HCT116 (cell line): ENCODE measurements at regions not wholly inside any gene's neighbourhood (a gene's known extent, or its start where the extent isn't known, plus 50 kb on each side); places are given as distances from the start of the nearest gene placed in this dataset.
"Not testable (repeated sequence)": the region's sequence is repeated elsewhere in the genome, so short reads cannot be mapped to it uniquely, and the experiment has no call there.

Experiments
- ATAC-seq: fragments of 200-7000 bp; cut with Tn5 transposase; 2 replicates; pipeline ENCODE4 v1.9.1; 2020; ENCODE audit warnings: mild to moderate bottlenecking, moderate library complexity
- BruUV-seq: library from RNA; stranded (reverse); fragments of 400-500 nt; replicated peaks from 2 replicates; lab custom pipeline; 2021; lab: Mats Ljungman, UMichigan
- CTCF ChIA-PET: fragments of 300-600 bp; sonication (Branson Sonifier 250); formaldehyde crosslinking; loops from one replicate; lab custom pipeline; 2021; ENCODE audit warnings: antibody characterized with exemption; lab: Charles Lee
- POLR2A ChIA-PET: fragments of 300-600, 350-600 bp; sonication (Branson Sonifier 250); formaldehyde crosslinking; loops from one replicate; lab custom pipeline; 2021; ENCODE audit warnings: antibody characterized with exemption; lab: Charles Lee
- RAD21 ChIA-PET, 2 experiments: fragments of 300-600 bp; sonication (Branson Sonifier 250); formaldehyde crosslinking; loops; one replicate each; lab custom pipeline; 2023; ENCODE audit warnings: low total read pairs in 2 of 2; ENCODE audit not compliant: uncharacterized antibody in 2 of 2, unreplicated experiment in 2 of 2, low non-redundant PET in 1 of 2; lab: Charles Lee
- DNase-seq: peaks from one replicate; pipeline ENCODE4 v3.0.0-alpha.2; 2010; ENCODE audit warnings: low read depth, low spot score
- H2AFZ ChIP-seq: fragments of 200-600 bp; shearing (Covaris generic), sonication (generic); 2 replicates; pipeline ENCODE4 v1.6.1; 2017; ENCODE audit warnings: low read depth, mixed run types, mixed read lengths, antibody characterized with exemption, low read length; ENCODE audit not compliant: poor library complexity, severe bottlenecking
- H3K27ac ChIP-seq: 2 replicates; pipeline ENCODE4 v1.5.1; 2012; ENCODE audit warnings: low read depth, low read length
- H3K27me3 ChIP-seq: fragments of 200-600 bp; sonication (generic); 2 replicates; pipeline ENCODE4 v1.6.1; 2016; ENCODE audit warnings: mixed run types, low read length, mixed read lengths; ENCODE audit not compliant: insufficient read depth
- H3K36me3 ChIP-seq, 2 experiments: fragments of 200-500 bp in 1 of 2; fragments of 200-600 bp in 1 of 2; sonication (Bioruptor generic) in 1 of 2; sonication (generic) in 1 of 2; 2 replicates each; pipeline versions ENCODE4 v1.5.1 to v1.6.1; 2014 to 2016; ENCODE audit warnings: low read length in 2 of 2, inconsistent platforms in 1 of 2, mixed read lengths in 1 of 2, mixed run types in 1 of 2; ENCODE audit not compliant: insufficient read depth in 2 of 2, control insufficient read depth in 1 of 2
- H3K4me1 ChIP-seq, 2 experiments: fragments of 200-600 bp in 1 of 2; sonication (generic) in 1 of 2; 2 replicates each; pipeline versions ENCODE4 v1.5.1 to v1.6.1; 2012 to 2017; ENCODE audit warnings: low read length in 2 of 2, inconsistent platforms in 1 of 2, mild to moderate bottlenecking in 1 of 2, mixed read lengths in 1 of 2, mixed run types in 1 of 2, moderate library complexity in 1 of 2; ENCODE audit not compliant: insufficient read depth in 2 of 2, control insufficient read depth in 1 of 2
- H3K4me2 ChIP-seq: fragments of 200-600 bp; sonication (generic); 2 replicates; pipeline ENCODE4 v1.6.1; 2017; ENCODE audit warnings: mixed run types, low read length, mixed read lengths
- H3K4me3 ChIP-seq, 2 experiments: fragments of 200-600 bp in 1 of 2; sonication (generic) in 1 of 2; replicated peaks in 1 of 2; 2 replicates each; pipeline ENCODE4 v1.5.1; 2011 to 2016; ENCODE audit warnings: low read length in 2 of 2, control low read depth in 1 of 2, low read depth in 1 of 2, mild to moderate bottlenecking in 1 of 2, mixed read lengths in 1 of 2, mixed run types in 1 of 2
- H3K79me2 ChIP-seq: fragments of 200-600 bp; sonication (generic); 2 replicates; pipeline ENCODE4 v1.6.1; 2017; ENCODE audit warnings: mild to moderate bottlenecking, mixed run types, low read length, moderate library complexity, mixed read lengths; ENCODE audit not compliant: insufficient read depth
- H3K9ac ChIP-seq: fragments of 200-600 bp; sonication (generic); 2 replicates; pipeline ENCODE4 v1.6.1; 2016; ENCODE audit warnings: low read length, mixed read lengths
- H3K9me2 ChIP-seq: fragments of 200-600 bp; sonication (generic), shearing (Covaris generic); 2 replicates; pipeline ENCODE4 v1.6.1; 2017; ENCODE audit warnings: mixed run types, mild to moderate bottlenecking, moderate library complexity; ENCODE audit not compliant: insufficient read depth
- H3K9me3 ChIP-seq, 2 experiments: fragments of 200-500 bp in 1 of 2; fragments of 200-600 bp in 1 of 2; sonication (Bioruptor generic) in 1 of 2; sonication (generic) in 1 of 2; 2 replicates each; pipeline ENCODE4 v1.6.1; 2014 to 2017; ENCODE audit warnings: low read length in 2 of 2, mixed read lengths in 2 of 2, inconsistent platforms in 1 of 2, low read depth in 1 of 2, mild to moderate bottlenecking in 1 of 2, mixed run types in 1 of 2, moderate library complexity in 1 of 2; ENCODE audit not compliant: control insufficient read depth in 1 of 2, insufficient read depth in 1 of 2
- H4K20me1 ChIP-seq: fragments of 200-600 bp; sonication (generic), shearing (Covaris generic); 2 replicates; pipeline ENCODE4 v1.6.1; 2017; ENCODE audit warnings: mixed run types, mild to moderate bottlenecking, moderate library complexity; ENCODE audit not compliant: insufficient read depth
- ATF3 ChIP-seq: IDR thresholded peaks from 2 replicates; pipeline ENCODE4 v1.6.1; 2012
- CBX3 ChIP-seq: IDR thresholded peaks from 2 replicates; pipeline ENCODE4 v1.6.1; 2012; ENCODE audit warnings: low read depth
- CEBPB ChIP-seq: IDR thresholded peaks from 2 replicates; pipeline ENCODE4 v1.6.1; 2012; ENCODE audit warnings: low read depth
- ELF1 ChIP-seq: IDR thresholded peaks from 2 replicates; pipeline ENCODE4 v1.6.1; 2012; ENCODE audit warnings: low read depth, borderline replicate concordance
- EZH2phosphoT487 ChIP-seq: fragments of 200-600 bp; IDR thresholded peaks from 2 replicates; pipeline ENCODE4 v1.6.1; 2018; ENCODE audit warnings: antibody characterized with exemption, borderline replicate concordance
- FOSL1 ChIP-seq: IDR thresholded peaks from 2 replicates; pipeline ENCODE4 v1.6.1; 2012; ENCODE audit warnings: low read depth
- MAX ChIP-seq: IDR thresholded peaks from 2 replicates; pipeline ENCODE4 v1.6.1; 2012
- POLR2A ChIP-seq: IDR thresholded peaks from 2 replicates; pipeline ENCODE4 v1.7.0; 2011; ENCODE audit warnings: borderline replicate concordance; ENCODE audit not compliant: insufficient read depth, insufficient read length; ENCODE audit errors: extremely low read depth
- POLR2AphosphoS5 ChIP-seq: IDR thresholded peaks from 2 replicates; pipeline ENCODE4 v1.6.1; 2011; ENCODE audit warnings: mild to moderate bottlenecking, low read depth, low read length, moderate library complexity
- RAD21 ChIP-seq: IDR thresholded peaks from 2 replicates; pipeline ENCODE4 v1.6.1; 2012; ENCODE audit warnings: low read depth, mild to moderate bottlenecking
- SRF ChIP-seq: IDR thresholded peaks from 2 replicates; pipeline ENCODE4 v1.6.1; 2012; ENCODE audit warnings: low read depth
- YY1 ChIP-seq: IDR thresholded peaks from 2 replicates; pipeline ENCODE4 v1.6.1; 2011; ENCODE audit warnings: low read length, low read depth, moderate library complexity, mild to moderate bottlenecking; ENCODE audit not compliant: insufficient replicate concordance; ENCODE audit errors: extremely low read depth
- ZFX ChIP-seq: fragments of 450-650 bp; IDR thresholded peaks from 2 replicates; pipeline ENCODE4 v1.6.1; 2017
- intact Hi-C: fragments of 100-400 bp; cut with micrococcal nuclease; formaldehyde crosslinking; loops from 2 replicates; pipeline ENCODE4 v1.10.0; 2022

DNA sequence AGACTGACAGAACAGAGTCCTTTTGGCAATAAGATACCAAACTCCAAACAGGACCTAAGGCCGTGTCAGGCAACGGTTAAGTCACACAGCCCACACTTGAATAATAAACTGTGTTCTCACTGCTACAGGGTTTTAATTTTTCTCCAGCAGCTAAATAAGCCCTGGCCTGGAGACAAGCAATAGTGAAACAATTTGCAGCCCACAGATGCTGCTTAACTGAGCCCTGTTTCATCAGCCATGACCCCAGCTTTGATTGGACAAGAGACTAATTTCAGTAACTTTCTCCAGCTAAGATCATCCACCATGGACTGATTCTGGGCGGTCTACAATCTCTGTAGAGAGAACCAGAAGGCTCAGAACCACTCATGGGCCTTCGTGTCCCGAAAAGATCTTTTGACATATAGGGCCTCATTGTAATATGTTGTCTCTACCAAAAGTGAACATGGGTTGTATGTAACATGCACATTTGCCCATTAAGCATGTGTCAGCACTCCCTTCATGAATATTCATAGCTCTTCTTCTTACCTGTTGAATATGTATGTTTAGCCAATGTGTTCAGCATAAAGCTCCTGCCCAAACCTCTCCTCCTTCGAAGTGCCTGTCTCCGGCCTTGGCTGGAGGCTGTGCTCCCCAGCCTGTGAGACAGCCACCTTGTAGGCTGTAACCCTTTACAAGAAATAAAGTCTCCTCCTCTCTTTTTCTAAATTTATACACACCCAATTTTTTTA lies 223.1 kb upstream of the AKR1E2 start:
- H3K9me3 ChIP-seq = no peaks in the 10 kb centered on the region
- no peak for TF ChIP-seq FOSL1
- H3K79me2 ChIP-seq = no peaks in the 10 kb centered on the region
- ATAC-seq (no peak), DNase-seq (no peak)
- H4K20me1 ChIP-seq = no peaks in the 10 kb centered on the region
- no peaks in the 10 kb centered on the region for H3K27me3 ChIP-seq
- ChIA-PET RAD21 (no interaction called here), CTCF (no interaction called here), POLR2A (no interaction called here)
- H3K9me2 ChIP-seq = no peaks in the 10 kb centered on the region
- no peaks in the 10 kb centered on the region for H3K36me3 ChIP-seq
- intact Hi-C loops = no loop called here
- H3K27ac ChIP-seq = no peak overlapping the region
- H3K4me1 ChIP-seq = no peaks in the 10 kb centered on the region
- H3K4me2 ChIP-seq = no peak overlapping the region
- no TSS peak for BruUV-seq
- H2AFZ ChIP-seq = no peak overlapping the region
- H3K4me3 ChIP-seq = no peak overlapping the region
- H3K9ac ChIP-seq = no peak overlapping the region

GRCh38 chr10:4599471-4599870 lies 226.5 kb upstream of the AKR1E2 start:
- DNase-seq (no peak), ATAC-seq (no peak)
- no peaks in the 10 kb centered on the region for H3K36me3 ChIP-seq
- H3K9me3 ChIP-seq = no peaks in the 10 kb centered on the region
- H3K4me1 ChIP-seq = no peaks in the 10 kb centered on the region
- CTCF ChIA-PET = no interaction called here
- no peak overlapping the region for H3K4me2 ChIP-seq
- H2AFZ ChIP-seq = no peak overlapping the region
- intact Hi-C loops = no loop called here
- POLR2A ChIA-PET = no interaction called here
- TF ChIP-seq ELF1 = no peak
- TF ChIP-seq MAX = no peak
- TF ChIP-seq ZFX = no peak
- no peak for TF ChIP-seq RAD21
- TF ChIP-seq YY1 = no peak
- TF ChIP-seq EZH2phosphoT487 = no peak
- TF ChIP-seq FOSL1 = no peak
- TF ChIP-seq SRF = no peak
- no peak for TF ChIP-seq ATF3
- TF ChIP-seq POLR2AphosphoS5 = no peak
- no peak for TF ChIP-seq POLR2A
- TF ChIP-seq CBX3 = no peak
- no peak for TF ChIP-seq CEBPB
- no peak overlapping the region for H3K4me3 ChIP-seq
- no peaks in the 10 kb centered on the region for H3K27me3 ChIP-seq
- RAD21 ChIA-PET = no interaction called here
- H3K9ac ChIP-seq = no peak overlapping the region
- H3K79me2 ChIP-seq = no peaks in the 10 kb centered on the region
- H4K20me1 ChIP-seq = no peaks in the 10 kb centered on the region
- H3K9me2 ChIP-seq = no peaks in the 10 kb centered on the region
- H3K27ac ChIP-seq = no peak overlapping the region
- no TSS peak for BruUV-seq

DNA sequence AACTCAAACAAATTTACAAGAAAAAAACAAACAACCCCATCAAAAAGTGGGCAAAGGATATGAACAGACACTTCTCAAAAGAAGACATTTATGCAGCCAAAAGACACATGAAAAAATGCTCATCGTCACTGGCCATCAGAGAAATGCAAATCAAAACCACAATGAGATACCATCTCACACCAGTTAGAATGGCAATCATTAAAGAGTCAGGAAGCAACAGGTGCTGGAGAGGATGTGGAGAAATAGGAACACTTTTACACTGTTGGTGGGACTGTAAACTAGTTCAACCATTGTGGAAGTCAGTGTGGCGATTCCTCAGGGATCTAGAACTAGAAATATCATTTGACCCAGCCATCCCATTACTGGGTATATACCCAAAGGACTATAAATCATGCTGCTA lies 228.1 kb upstream of the AKR1E2 start:
- H3K36me3 ChIP-seq, ATAC-seq, BruUV-seq, CTCF ChIA-PET, H3K4me1 ChIP-seq, H3K79me2 ChIP-seq, H2AFZ ChIP-seq, H3K9me3 ChIP-seq, DNase-seq, H3K9me2 ChIP-seq, H4K20me1 ChIP-seq, RAD21 ChIA-PET, intact Hi-C loops, H3K4me2 ChIP-seq, H3K4me3 ChIP-seq, POLR2A ChIA-PET, H3K27me3 ChIP-seq, H3K27ac ChIP-seq, H3K9ac ChIP-seq: not testable (repeated sequence)
